ENCODE measurements at regions not wholly inside any gene's neighbourhood (a gene's known extent, or its start where the extent isn't known, plus 50 kb on each side); places are given as distances from the start of the nearest gene placed in this dataset.

DNA sequence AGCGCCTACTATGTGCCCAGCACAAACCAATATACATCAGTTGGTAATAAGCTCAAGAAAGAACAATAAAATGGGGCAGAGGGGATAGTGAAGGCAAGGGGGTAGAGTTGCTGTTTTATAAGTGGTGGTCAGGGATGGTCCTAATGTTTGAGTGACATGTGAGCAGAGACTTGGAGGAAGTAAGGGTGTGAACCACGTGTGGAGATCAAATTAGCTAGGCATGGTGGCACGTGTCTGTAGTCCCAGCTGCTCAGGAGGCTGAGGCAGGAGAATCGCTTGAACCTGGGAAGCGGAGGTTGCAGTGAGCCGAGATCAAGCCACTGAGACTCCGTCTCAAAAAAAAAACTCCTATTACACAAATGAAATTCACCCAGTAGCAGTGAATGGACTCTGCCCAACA, 56.5 kb downstream of the IRX6 start:
- Mint-ChIP-seq H3K4me3 (no peak overlapping the region), H3K36me3 (no peaks in the 10 kb centered on the region), H3K4me1 (no peaks in the 10 kb centered on the region), H3K9me3 (peaks cover 0 to 2% (median 0%) of the 10 kb centered on the region in 7 donors), H3K27ac (no peak overlapping the region), H3K27me3 (peaks cover 18 to 30% (median 23%) of the 10 kb centered on the region in 3 donors)
- no peak for DNase-seq
- no peak for ATAC-seq (ENCODE audit: low read depth in 2 of 2)

DNA sequence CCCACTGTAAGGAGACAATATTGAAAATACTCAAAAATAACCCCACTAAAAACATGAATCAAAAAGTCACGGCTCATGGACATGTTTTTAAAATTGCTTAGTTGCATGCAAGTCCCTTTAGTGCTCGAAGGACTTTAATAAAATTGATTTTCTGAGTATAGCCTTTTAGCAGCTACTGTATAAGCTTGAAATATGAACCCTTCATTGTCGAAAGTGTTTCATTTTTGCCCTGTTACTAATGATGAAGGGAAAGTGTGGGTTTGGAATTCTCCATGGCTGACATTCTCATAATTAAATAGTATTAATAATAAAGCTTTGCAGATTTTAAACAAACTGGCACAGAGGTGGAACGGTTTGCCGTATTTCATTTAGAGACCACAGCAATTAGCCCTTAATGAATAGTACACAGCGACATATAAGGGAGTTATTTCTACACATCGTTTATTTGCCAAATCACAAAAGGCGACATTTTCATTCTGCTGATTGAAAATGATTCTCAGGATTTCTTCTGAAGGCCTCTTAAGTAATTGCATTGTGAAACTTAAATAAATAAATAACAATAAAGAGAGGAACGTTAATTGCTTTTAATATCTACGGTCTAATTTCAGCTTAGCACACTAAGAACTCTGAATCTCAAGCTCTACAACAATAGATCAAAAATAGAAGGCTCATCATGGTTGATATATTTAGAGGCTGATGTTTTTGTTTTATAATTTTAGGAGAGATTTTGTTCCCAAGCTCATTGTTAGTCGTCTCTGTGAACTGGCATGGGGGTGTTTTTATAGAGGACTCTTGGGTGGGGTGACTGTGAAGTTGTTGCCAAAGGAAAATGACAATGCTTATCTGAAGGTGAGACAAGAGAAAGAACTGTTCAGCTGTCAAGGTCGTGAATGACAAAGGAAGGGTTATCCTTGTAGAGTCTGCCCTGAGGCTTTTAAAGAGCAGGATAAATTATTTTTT, 60.6 kb downstream of the IRX6 start:
- no peaks in the 10 kb centered on the region for H3K36me3 Mint-ChIP-seq
- H3K9me3 Mint-ChIP-seq: no peaks in the 10 kb centered on the region
- ATAC-seq (ENCODE audit: low read depth in 2 of 2) (no peak), DNase-seq (no peak)
- no peak overlapping the region for H3K27ac Mint-ChIP-seq
- no peaks in the 10 kb centered on the region for H3K4me1 Mint-ChIP-seq
- peaks cover 10 to 19% (median 13%) of the 10 kb centered on the region in 3 donors for H3K27me3 Mint-ChIP-seq
- no peak overlapping the region for H3K4me3 Mint-ChIP-seq

DNA sequence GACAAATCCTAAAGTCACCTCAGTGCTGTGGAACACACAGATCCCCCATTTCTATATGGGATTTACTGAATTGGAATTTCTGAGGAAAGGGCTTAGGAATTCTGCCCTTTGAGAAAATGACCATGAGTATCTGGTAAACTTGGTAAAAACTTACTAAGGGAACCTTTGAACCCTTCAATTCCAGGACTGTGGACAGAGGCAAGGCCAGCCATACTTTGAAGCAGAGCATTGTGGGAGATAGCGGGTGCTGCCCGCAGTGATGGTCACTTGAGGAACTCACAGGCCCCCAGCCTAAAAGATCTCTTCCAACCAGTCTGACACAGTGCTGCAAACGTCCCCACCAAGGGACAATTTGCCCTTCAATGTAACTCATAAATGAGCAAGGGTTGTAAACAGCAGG, 61.4 kb downstream of the IRX6 start:
- ATAC-seq (ENCODE audit: low read depth in 2 of 2) (no peak), DNase-seq (no peak)
- Mint-ChIP-seq H3K4me1 (no peaks in the 10 kb centered on the region), H3K27ac (no peak overlapping the region), H3K36me3 (no peaks in the 10 kb centered on the region), H3K4me3 (no peak overlapping the region), H3K27me3 (peaks cover 4 to 13% (median 12%) of the 10 kb centered on the region in 3 donors), H3K9me3 (no peaks in the 10 kb centered on the region)

DNA sequence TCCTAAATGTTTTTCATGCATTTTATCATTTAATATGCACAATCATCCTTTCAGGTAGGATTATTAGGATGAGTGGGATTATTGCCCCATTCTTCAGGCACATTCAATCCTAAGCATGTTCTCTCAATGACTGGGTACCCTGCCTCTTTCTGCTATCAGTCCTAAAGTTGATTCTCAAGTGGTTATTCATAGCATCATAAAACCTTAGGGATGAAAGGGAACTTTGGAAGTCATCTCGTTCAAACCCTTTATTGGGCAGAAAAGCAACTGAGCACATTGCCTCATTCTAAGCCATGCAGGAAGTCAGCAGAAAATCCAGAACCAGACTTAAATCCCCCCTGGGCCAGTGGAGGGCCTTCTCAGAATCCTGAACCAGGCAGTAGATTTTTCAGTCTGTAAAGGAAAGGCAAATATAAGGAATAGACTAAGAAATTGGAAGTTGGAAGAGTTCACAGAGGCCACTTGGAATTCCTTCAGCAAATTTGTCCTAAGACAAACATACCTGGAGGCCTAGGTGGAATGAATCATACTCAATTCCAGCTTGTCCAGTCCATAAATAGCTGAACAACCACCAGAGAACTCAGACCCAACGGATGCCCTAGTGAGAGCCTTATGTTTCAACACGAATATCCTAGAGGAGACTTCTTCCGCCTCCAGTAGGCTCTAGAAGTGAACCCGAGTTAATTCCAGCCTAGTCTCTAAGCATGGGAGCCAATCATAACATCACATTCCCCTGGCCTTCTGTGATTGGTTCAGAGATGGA, 62.7 kb downstream of the IRX6 start:
- Mint-ChIP-seq H3K27ac (no peak overlapping the region), H3K4me1 (no peaks in the 10 kb centered on the region), H3K36me3 (no peaks in the 10 kb centered on the region), H3K27me3 (peaks cover 0 to 11% (median 7%) of the 10 kb centered on the region in 3 donors), H3K4me3 (no peak overlapping the region), H3K9me3 (no peaks in the 10 kb centered on the region)
- ATAC-seq (ENCODE audit: low read depth in 2 of 2) (no peak), DNase-seq (no peak)

DNA sequence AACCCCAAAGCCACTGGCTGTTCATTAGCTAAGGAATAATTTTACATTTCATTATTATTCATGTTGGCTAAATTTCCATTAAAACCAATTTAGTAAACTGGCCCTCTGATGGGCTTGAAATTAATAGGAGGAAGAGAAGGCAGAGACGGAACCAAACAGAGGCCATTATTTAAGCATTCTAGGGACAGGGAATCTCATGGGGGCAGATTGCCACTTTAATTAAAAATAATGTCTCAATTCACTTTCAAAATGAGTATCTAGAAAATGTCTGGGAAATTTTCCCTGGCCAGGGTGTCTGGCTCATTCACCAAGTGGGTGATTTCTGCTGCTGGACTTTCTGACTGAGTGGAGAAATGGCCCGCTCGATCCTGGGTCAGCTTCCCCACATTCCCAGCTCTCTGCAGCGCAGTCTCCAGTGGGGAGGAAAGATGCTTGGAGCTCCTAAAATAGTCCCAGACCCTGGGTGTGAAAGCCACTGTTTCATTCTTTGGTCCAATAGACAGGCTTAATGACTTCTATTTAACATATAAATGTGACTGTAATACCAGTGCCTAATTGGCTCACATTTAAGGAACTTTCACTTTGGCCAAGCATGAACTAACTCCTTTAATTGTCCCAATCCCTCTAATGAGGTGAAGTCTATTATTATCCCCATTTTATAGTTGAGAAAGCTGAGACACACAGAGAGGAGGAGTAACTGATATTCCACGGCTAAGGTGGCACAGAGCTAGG, 64.3 kb downstream of the IRX6 start:
- Mint-ChIP-seq H3K27me3 (peaks cover 0 to 16% (median 15%) of the 10 kb centered on the region in 3 donors), H3K4me1 (no peaks in the 10 kb centered on the region), H3K4me3 (no peak overlapping the region), H3K27ac (no peak overlapping the region), H3K36me3 (no peaks in the 10 kb centered on the region), H3K9me3 (no peaks in the 10 kb centered on the region)
- no peak for ATAC-seq (ENCODE audit: low read depth in 2 of 2)
- DNase-seq: no peak

DNA sequence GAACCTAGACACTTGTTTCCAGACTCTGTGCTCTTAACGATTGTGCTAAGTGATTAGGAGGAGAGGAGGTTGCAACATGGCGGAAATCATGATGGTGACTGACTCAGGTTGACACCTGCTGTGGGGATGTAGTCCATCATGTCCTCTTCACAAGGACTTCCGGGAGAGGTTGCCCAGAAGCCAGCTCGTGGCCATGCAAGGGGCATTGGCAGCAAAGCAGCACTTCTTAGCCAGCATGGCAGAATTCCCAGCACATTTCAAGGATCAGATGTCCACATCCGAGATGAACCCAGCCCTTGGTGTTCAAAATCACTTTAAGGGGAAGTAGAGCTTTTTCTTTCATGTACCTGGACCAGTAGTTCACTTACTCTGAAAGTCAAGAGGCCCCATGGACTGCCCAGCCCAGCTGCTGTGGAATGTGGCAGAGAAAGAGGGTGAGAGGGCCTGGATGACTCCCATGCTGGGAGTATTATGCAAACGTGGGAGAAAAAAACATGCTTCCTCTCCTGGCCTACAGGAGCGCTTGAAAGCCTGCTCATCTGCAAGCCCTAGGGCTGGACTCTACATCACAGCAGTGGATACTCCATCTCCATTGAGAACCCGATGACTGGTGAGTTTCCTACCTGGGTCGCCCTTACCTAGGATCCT, 65.5 kb downstream of the IRX6 start:
- H3K27ac Mint-ChIP-seq: no peak overlapping the region
- no peak for ATAC-seq (ENCODE audit: low read depth in 2 of 2)
- no peak for DNase-seq
- peaks cover 0 to 11% (median 8%) of the 10 kb centered on the region in 3 donors for H3K27me3 Mint-ChIP-seq
- no peak overlapping the region for H3K4me3 Mint-ChIP-seq
- H3K9me3 Mint-ChIP-seq: no peaks in the 10 kb centered on the region
- no peaks in the 10 kb centered on the region for H3K36me3 Mint-ChIP-seq
- H3K4me1 Mint-ChIP-seq: no peaks in the 10 kb centered on the region

DNA sequence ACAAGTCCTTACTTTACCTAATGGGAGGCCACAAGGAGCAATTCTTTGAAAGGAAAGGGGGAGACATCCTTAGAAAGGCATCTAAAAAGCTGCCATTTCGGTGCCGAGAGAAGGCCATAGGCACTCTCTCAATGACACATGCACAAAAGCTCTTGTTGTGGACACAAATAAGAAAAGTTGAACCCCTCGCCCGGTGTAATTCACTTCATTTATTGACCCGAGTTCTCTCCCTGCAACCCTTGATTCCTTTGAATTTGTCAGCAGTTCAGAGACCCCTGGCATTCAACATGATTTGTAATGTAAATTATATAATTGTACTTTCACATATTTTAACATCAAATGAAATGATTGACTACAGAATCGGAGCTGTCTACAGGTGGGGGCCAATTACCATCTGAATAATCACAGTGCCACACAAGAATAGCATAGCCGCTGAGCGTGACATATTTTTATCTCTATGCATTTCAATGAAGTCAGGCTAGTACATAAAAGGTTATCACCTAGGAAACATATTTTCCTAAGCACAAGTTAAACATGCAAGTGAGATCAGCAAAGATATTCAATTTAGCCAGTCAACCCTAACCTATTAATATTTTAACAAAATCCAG, 66.7 kb downstream of the IRX6 start:
- Mint-ChIP-seq H3K27me3 (peaks cover 0 to 8% (median 7%) of the 10 kb centered on the region in 3 donors), H3K4me1 (no peaks in the 10 kb centered on the region), H3K9me3 (no peaks in the 10 kb centered on the region), H3K4me3 (no peak overlapping the region), H3K36me3 (no peaks in the 10 kb centered on the region), H3K27ac (no peak overlapping the region)
- no peak for DNase-seq
- ATAC-seq (ENCODE audit: low read depth in 2 of 2): no peak

DNA sequence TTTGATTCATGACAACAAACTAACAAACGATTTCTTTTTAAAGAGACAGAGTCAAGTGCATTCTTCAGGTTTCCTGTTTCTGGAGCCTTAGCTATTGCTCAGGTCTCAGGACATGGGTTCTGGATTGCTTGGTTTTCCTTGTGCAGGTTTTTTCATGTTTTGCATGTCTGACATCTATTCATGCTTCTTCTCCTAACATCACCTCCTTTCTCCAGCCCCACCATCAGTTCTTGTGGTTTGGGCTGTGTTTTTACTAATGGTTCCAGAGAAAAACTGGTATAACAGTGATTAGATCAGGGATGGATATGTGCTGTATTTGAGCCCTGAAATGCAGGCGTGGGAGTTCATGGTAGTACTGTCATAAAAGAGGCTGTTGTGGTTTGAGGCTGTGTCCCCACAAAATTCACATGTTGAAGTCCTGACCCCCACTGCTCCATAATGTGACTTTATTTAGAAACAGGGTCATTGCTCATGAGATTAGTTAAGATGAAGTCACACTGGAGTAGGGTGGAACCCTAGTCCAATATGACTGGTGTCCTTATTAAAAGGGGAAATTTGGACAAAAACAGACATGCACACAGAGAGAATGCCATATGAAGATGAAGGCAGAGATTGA, 67.9 kb downstream of the IRX6 start:
- Mint-ChIP-seq H3K4me1 (no peaks in the 10 kb centered on the region), H3K27ac (no peak overlapping the region), H3K36me3 (no peaks in the 10 kb centered on the region), H3K9me3 (no peaks in the 10 kb centered on the region), H3K4me3 (no peak overlapping the region), H3K27me3 (peaks cover 0 to 8% (median 7%) of the 10 kb centered on the region in 3 donors)
- ATAC-seq (ENCODE audit: low read depth in 2 of 2) (no peak), DNase-seq (no peak)

DNA sequence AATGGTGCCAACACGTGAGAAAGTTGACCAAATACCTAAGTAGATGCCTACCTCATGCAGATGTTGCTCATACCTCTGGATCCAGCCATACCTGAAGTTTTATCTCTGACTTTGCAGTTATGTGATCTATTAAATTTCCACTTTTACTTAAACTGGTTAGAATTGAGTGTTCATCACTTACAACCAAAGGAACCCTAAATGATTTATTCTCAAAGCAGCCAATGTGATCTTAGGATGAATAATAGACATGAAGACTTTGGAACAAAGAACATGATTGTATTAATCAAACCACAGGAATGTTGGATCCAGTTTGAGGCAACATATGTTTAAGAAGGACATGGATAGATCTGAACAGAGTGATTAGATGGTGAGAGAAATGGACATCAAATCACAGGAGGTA, 68.7 kb downstream of the IRX6 start:
- Mint-ChIP-seq H3K4me1 (no peaks in the 10 kb centered on the region), H3K27me3 (peaks cover 0 to 8% (median 7%) of the 10 kb centered on the region in 3 donors), H3K36me3 (no peaks in the 10 kb centered on the region), H3K4me3 (no peak overlapping the region), H3K27ac (no peak overlapping the region), H3K9me3 (no peaks in the 10 kb centered on the region)
- no peak for DNase-seq
- no peak for ATAC-seq (ENCODE audit: low read depth in 2 of 2)

DNA sequence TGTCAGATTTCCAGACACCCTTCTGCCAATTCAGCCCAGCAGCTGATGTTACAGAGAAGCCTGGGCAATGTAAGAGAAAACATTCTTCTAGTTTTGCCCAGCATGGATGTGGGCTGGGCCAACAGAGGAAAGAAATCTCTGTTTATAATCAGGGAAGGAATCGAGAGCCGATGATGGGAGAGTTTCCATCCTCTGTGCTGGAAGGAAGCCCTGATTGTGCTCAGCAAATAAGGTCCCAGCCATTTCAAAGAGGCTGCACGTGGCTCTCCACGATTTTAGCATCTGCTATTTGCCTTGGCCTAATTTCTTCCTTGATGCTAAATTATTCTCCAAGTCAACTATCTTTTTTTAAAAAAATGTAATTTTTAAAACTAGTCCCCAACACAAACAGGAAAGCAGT, 70.0 kb downstream of the IRX6 start:
- ATAC-seq (ENCODE audit: low read depth in 2 of 2): no peak

DNA sequence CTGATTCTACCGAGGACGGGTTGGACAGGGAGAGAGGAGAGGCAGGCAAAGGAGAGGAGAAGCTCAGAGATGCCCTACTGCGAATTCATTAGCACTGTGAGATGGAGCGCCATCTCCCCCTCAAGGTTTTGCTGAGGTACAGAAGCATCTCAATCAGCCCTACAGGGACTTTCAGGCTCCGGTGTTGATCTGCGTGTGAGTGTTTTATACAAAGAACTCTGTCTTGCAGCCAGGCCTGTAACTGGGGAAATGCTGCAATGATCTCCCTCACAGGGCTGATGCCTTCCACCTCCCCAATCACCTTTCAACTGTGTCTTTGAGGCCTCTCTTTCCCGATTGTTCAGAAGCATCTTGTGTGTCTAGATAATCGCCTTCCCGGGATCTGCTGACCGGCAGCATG, 74.8 kb downstream of the IRX6 start:
- H3K27me3 Mint-ChIP-seq: peaks cover 13 to 17% (median 15%) of the 10 kb centered on the region in 3 donors

More for the DNA sequence above, 70.0 kb downstream of the IRX6 start:
- Mint-ChIP-seq H3K4me1 (no peaks in the 10 kb centered on the region), H3K27me3 (peaks cover 6 to 8% (median 7%) of the 10 kb centered on the region in 3 donors), H3K27ac (no peak overlapping the region), H3K36me3 (no peaks in the 10 kb centered on the region), H3K4me3 (no peak overlapping the region), H3K9me3 (peaks cover 0 to 3% (median 0%) of the 10 kb centered on the region in 7 donors)
- DNase-seq: no peak

DNA sequence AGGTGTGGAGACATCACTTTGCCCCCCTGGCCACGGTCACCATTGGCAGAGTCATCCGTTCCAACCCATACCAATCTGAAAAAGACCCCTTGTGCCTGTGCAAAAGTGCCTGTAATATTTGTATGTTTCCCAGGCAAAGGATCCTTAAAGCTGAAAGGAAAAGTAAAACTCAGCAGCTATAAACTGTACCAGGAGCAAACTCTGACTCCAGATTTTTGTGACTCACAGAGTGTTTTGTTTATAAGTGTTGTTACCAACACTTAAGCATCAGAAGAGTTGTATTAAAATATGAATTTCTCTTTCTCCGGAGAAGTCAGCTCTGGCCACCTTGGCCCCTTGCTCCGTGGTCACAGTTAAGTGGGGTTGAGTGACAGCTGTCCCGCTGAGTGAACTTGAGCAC, 75.9 kb downstream of the IRX6 start:
- Mint-ChIP-seq H3K4me3 (no peak overlapping the region), H3K27ac (no peak overlapping the region), H3K9me3 (peaks cover 0 to 5% (median 4%) of the 10 kb centered on the region in 7 donors), H3K27me3 (peaks cover 13 to 17% (median 15%) of the 10 kb centered on the region in 3 donors), H3K4me1 (no peaks in the 10 kb centered on the region), H3K36me3 (no peaks in the 10 kb centered on the region)
- DNase-seq (no peak), ATAC-seq (ENCODE audit: low read depth in 2 of 2) (no peak)

More for the DNA sequence above, 74.8 kb downstream of the IRX6 start:
- no peak overlapping the region for H3K27ac Mint-ChIP-seq
- no peaks in the 10 kb centered on the region for H3K4me1 Mint-ChIP-seq
- no peak for DNase-seq
- H3K9me3 Mint-ChIP-seq: peaks cover 0 to 5% (median 4%) of the 10 kb centered on the region in 7 donors
- no peak overlapping the region for H3K4me3 Mint-ChIP-seq
- H3K36me3 Mint-ChIP-seq: no peaks in the 10 kb centered on the region
- no peak for ATAC-seq (ENCODE audit: low read depth in 2 of 2)

All from naive B cell (primary cell).